SK-N-SH (cell line): ENCODE measurements at regions not wholly inside any gene's neighbourhood (a gene's known extent, or its start where the extent isn't known, plus 50 kb on each side); places are given as distances from the start of the nearest gene placed in this dataset.

Experiments used
- CTCF ChIP-seq: fragments of 200-600 bp; sonication (generic); IDR thresholded peaks from 2 replicates; pipeline ENCODE4 v1.6.1; 2017; ENCODE audit warnings: antibody characterized with exemption, mild to moderate bottlenecking, moderate library complexity
- EP300 ChIP-seq, 2 experiments: IDR thresholded peaks; 2 replicates each; pipeline versions ENCODE4 v1.4.0 to v1.6.1; 2012; ENCODE audit warnings: borderline replicate concordance in 1 of 2, low read depth in 1 of 2, low read length in 1 of 2
- MAX ChIP-seq: IDR thresholded peaks from 2 replicates; pipeline ENCODE4 v1.4.0; 2012; ENCODE audit warnings: low read depth
- POLR2AphosphoS5 ChIP-seq: IDR thresholded peaks from 2 replicates; pipeline ENCODE4 v1.6.1; 2012; ENCODE audit warnings: low read depth, low read length
- RAD21 ChIP-seq: IDR thresholded peaks from 2 replicates; pipeline ENCODE4 v1.6.1; 2012; ENCODE audit warnings: mild to moderate bottlenecking, low read length
- REST ChIP-seq: IDR thresholded peaks from 2 replicates; pipeline ENCODE4 v1.6.1; 2012; ENCODE audit warnings: mild to moderate bottlenecking, low read depth, low read length, moderate library complexity
- SIN3A ChIP-seq: IDR thresholded peaks from 2 replicates; pipeline ENCODE4 v1.6.1; 2012; ENCODE audit warnings: low read depth, mild to moderate bottlenecking, low read length, moderate library complexity, borderline replicate concordance
- TAF1 ChIP-seq: IDR thresholded peaks from 2 replicates; pipeline ENCODE4 v1.6.1; 2012; ENCODE audit warnings: low read depth, mild to moderate bottlenecking, low read length, moderate library complexity, borderline replicate concordance
- TCF12 ChIP-seq: IDR thresholded peaks from 2 replicates; pipeline ENCODE4 v1.4.0; 2012
- USF1 ChIP-seq: IDR thresholded peaks from 2 replicates; pipeline ENCODE4 v1.4.0; 2012; ENCODE audit warnings: low read depth, borderline replicate concordance
- YY1 ChIP-seq: IDR thresholded peaks from 2 replicates; pipeline ENCODE4 v1.4.0; 2012; ENCODE audit warnings: low read depth, mild to moderate bottlenecking
- ZBTB33 ChIP-seq: IDR thresholded peaks from 2 replicates; pipeline ENCODE4 v1.4.0; 2012; ENCODE audit warnings: low read depth, borderline replicate concordance
- TF ChIP-seq, protein P1 (sequence below): fragments of 150-350 bp; IDR thresholded peaks from 2 replicates; pipeline ENCODE4 v1.6.1; 2017; ENCODE audit warnings: antibody characterized with exemption, low read length, low read depth, borderline replicate concordance

- TF ChIP-seq TAF1 (no peak), TCF12 (no peak), CTCF (no peak), REST (no peak), MAX (no peak), EP300 (IDR thresholded peaks at IDR 0.05; ENCODE audit: borderline replicate concordance in 1 of 2, low read depth in 1 of 2, low read length in 1 of 2) (no peak), POLR2AphosphoS5 (no peak), RAD21 (no peak), USF1 (no peak), YY1 (no peak), SIN3A (no peak), ZBTB33 (no peak)
- TF ChIP-seq, protein P1, sequence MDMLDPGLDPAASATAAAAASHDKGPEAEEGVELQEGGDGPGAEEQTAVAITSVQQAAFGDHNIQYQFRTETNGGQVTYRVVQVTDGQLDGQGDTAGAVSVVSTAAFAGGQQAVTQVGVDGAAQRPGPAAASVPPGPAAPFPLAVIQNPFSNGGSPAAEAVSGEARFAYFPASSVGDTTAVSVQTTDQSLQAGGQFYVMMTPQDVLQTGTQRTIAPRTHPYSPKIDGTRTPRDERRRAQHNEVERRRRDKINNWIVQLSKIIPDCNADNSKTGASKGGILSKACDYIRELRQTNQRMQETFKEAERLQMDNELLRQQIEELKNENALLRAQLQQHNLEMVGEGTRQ, result no peak
These were observed 51.5 kb upstream of the ERRFI1 start for GRCh38 chr1:8077602-8078001.
